ENCODE measurements at regions not wholly inside any gene's neighbourhood (a gene's known extent, or its start where the extent isn't known, plus 50 kb on each side); places are given as distances from the start of the nearest gene placed in this dataset.

- Histone ChIP-seq H3K9me3 (ENCODE audit: insufficient read depth, low read depth, low read length) (no peaks in the 10 kb centered on the region), H3K36me3 (ENCODE audit: insufficient read depth, low read length) (no peaks in the 10 kb centered on the region), H3K4me1 (ENCODE audit: insufficient read depth, low read length, poor library complexity, severe bottlenecking) (no peaks in the 10 kb centered on the region), H3K4me2 (ENCODE audit: low read depth, low read length, poor library complexity, severe bottlenecking) (no peak overlapping the region), H3K79me2 (ENCODE audit: insufficient read depth, low read length) (no peaks in the 10 kb centered on the region), H3F3A (ENCODE audit: low read depth) (no peaks in the 10 kb centered on the region), H4K20me1 (ENCODE audit: insufficient read depth, low read length, poor library complexity, severe bottlenecking) (no peaks in the 10 kb centered on the region), H3K4me3 (ENCODE audit: low read length, poor library complexity, severe bottlenecking) (no peak overlapping the region), H2AFZ (ENCODE audit: low read length) (no peak overlapping the region), H3K9me2 (replicated peaks; ENCODE audit: low read depth, low read length) (no peaks in the 10 kb centered on the region), H3K27me3 (ENCODE audit: insufficient read depth, low read length, poor library complexity, severe bottlenecking) (no peaks in the 10 kb centered on the region), H3K9ac (ENCODE audit: low read depth, low read length, poor library complexity, severe bottlenecking) (no peak overlapping the region)
- TF ChIP-seq CTCF (conservative IDR thresholded peaks at IDR 0.05; ENCODE audit: low read length): no peak
- TF ChIP-seq EZH2phosphoT487 (IDR thresholded peaks at IDR 0.05; ENCODE audit: borderline replicate concordance): no peak
Observed at GRCh38 chr13:99642006-99642405, 140.7 kb downstream of the TM9SF2 start.

GRCh38 chr13:99640260-99640659 is 139.0 kb downstream of the TM9SF2 start:
- H3K4me2 ChIP-seq (ENCODE audit: low read depth, low read length, poor library complexity, severe bottlenecking): no peak overlapping the region
- TF ChIP-seq EZH2phosphoT487 (IDR thresholded peaks at IDR 0.05; ENCODE audit: borderline replicate concordance) (no peak), CTCF (conservative IDR thresholded peaks at IDR 0.05; ENCODE audit: low read length) (no peak)
- H3K9me3 ChIP-seq (ENCODE audit: insufficient read depth, low read depth, low read length): no peaks in the 10 kb centered on the region
- H3K9ac ChIP-seq (ENCODE audit: low read depth, low read length, poor library complexity, severe bottlenecking): no peak overlapping the region
- no peak overlapping the region for H2AFZ ChIP-seq (ENCODE audit: low read length)
- no peaks in the 10 kb centered on the region for H3K36me3 ChIP-seq (ENCODE audit: insufficient read depth, low read length)
- H3K4me1 ChIP-seq (ENCODE audit: insufficient read depth, low read length, poor library complexity, severe bottlenecking): no peaks in the 10 kb centered on the region
- H3K79me2 ChIP-seq (ENCODE audit: insufficient read depth, low read length): no peaks in the 10 kb centered on the region
- H3K9me2 ChIP-seq (replicated peaks; ENCODE audit: low read depth, low read length): no peaks in the 10 kb centered on the region
- no peaks in the 10 kb centered on the region for H3K27me3 ChIP-seq (ENCODE audit: insufficient read depth, low read length, poor library complexity, severe bottlenecking)
- no peak overlapping the region for H3K4me3 ChIP-seq (ENCODE audit: low read length, poor library complexity, severe bottlenecking)
- no peaks in the 10 kb centered on the region for H4K20me1 ChIP-seq (ENCODE audit: insufficient read depth, low read length, poor library complexity, severe bottlenecking)
- no peaks in the 10 kb centered on the region for H3F3A ChIP-seq (ENCODE audit: low read depth)

DNA sequence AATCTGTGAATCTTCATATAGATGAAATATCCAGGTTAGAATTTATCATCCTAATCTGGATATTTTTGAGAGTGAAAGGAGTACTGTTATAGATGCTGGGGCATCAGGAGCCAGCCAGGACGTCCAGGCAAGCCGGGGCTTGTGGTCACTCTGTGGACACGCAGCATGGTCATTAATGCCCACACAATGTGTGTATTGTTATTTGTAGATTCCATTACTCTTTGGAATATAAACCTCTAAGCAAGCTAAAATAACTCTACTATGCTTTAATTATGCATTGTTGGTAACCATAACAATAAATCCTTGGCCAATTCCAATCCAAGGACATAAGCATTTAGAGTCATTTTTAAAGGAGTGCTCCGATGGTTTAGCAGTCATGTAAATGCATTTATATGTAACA is 137.9 kb downstream of the TM9SF2 start:
- no peaks in the 10 kb centered on the region for H3K4me1 ChIP-seq (ENCODE audit: insufficient read depth, low read length, poor library complexity, severe bottlenecking)
- TF ChIP-seq EZH2phosphoT487 (IDR thresholded peaks at IDR 0.05; ENCODE audit: borderline replicate concordance) (no peak), CTCF (conservative IDR thresholded peaks at IDR 0.05; ENCODE audit: low read length) (no peak)
- H3K36me3 ChIP-seq (ENCODE audit: insufficient read depth, low read length): no peaks in the 10 kb centered on the region
- no peak overlapping the region for H3K4me3 ChIP-seq (ENCODE audit: low read length, poor library complexity, severe bottlenecking)
- H3K27me3 ChIP-seq (ENCODE audit: insufficient read depth, low read length, poor library complexity, severe bottlenecking): no peaks in the 10 kb centered on the region
- H4K20me1 ChIP-seq (ENCODE audit: insufficient read depth, low read length, poor library complexity, severe bottlenecking): no peaks in the 10 kb centered on the region
- no peaks in the 10 kb centered on the region for H3K9me3 ChIP-seq (ENCODE audit: insufficient read depth, low read depth, low read length)
- no peak overlapping the region for H2AFZ ChIP-seq (ENCODE audit: low read length)
- no peak overlapping the region for H3K9ac ChIP-seq (ENCODE audit: low read depth, low read length, poor library complexity, severe bottlenecking)
- no peaks in the 10 kb centered on the region for H3K9me2 ChIP-seq (replicated peaks; ENCODE audit: low read depth, low read length)
- H3K79me2 ChIP-seq (ENCODE audit: insufficient read depth, low read length): no peaks in the 10 kb centered on the region
- H3F3A ChIP-seq (ENCODE audit: low read depth): no peaks in the 10 kb centered on the region
- no peak overlapping the region for H3K4me2 ChIP-seq (ENCODE audit: low read depth, low read length, poor library complexity, severe bottlenecking)

Data from Loucy (cell line).